K562 (cell line): ENCODE measurements at regions not wholly inside any gene's neighbourhood (a gene's known extent, or its start where the extent isn't known, plus 50 kb on each side); places are given as distances from the start of the nearest gene placed in this dataset.

ENCODE experiments used
- CBFA2T3 ChIP-seq: fragments of 450-650 bp; IDR thresholded peaks from 2 replicates; pipeline ENCODE4 v1.6.1; 2017
- CBX3 ChIP-seq, 2 experiments: IDR thresholded peaks; 1 replicate in 1 of 2; 2 replicates in 1 of 2; pipeline ENCODE4 v1.6.1; 2012; ENCODE audit warnings: inconsistent platforms in 2 of 2, low read length in 2 of 2, borderline replicate concordance in 1 of 2, control low read depth in 1 of 2
- CREB3L1 ChIP-seq: fragments of 450-650 bp; IDR thresholded peaks from 2 replicates; pipeline ENCODE4 v1.6.1; 2014; ENCODE audit warnings: low read depth, mild to moderate bottlenecking, moderate library complexity, borderline replicate concordance
- DIDO1 ChIP-seq: fragments of 450-650 bp; IDR thresholded peaks from 2 replicates; pipeline ENCODE4 v1.6.1; 2016; ENCODE audit warnings: low read depth, missing biosample characterization, missing genetic modification characterization
- EP300 ChIP-seq: IDR thresholded peaks from 2 replicates; pipeline ENCODE4 v1.6.1; 2012; ENCODE audit warnings: low read length, improper control_type of control experiment
- GATAD2B ChIP-seq: fragments of 450-650 bp; IDR thresholded peaks from 2 replicates; pipeline ENCODE4 v1.6.1; 2017; ENCODE audit warnings: mild to moderate bottlenecking, borderline replicate concordance
- HEY1 ChIP-seq: fragments of 250-450 bp; sonication (Bioruptor Pico); IDR thresholded peaks from 2 replicates; pipeline ENCODE4 v1.5.0; 2020; ENCODE audit warnings: mild to moderate bottlenecking, moderate library complexity, borderline replicate concordance
- HMBOX1 ChIP-seq: sonication (generic); IDR thresholded peaks from 2 replicates; pipeline ENCODE4 v1.6.1; 2016
- JUND ChIP-seq, 2 experiments: IDR thresholded peaks; 2 replicates in 1 of 2; 3 replicates in 1 of 2; pipeline ENCODE4 v1.6.1; 2011; ENCODE audit warnings: borderline replicate concordance in 2 of 2, low read depth in 2 of 2, low read length in 2 of 2, improper control_type of control experiment in 1 of 2, missing biosample characterization in 1 of 2, missing genetic modification characterization in 1 of 2, missing genetic modification reagents in 1 of 2
- KDM1A ChIP-seq, 2 experiments: fragments of 450-650 bp; IDR thresholded peaks; 2 replicates each; pipeline ENCODE4 v1.6.1; 2016; ENCODE audit warnings: mild to moderate bottlenecking in 2 of 2
- LCOR ChIP-seq: sonication (generic); formaldehyde crosslinking; IDR thresholded peaks from 2 replicates; pipeline ENCODE4 v1.8.0; 2022; ENCODE audit warnings: mild to moderate bottlenecking, missing genetic modification reagents
- POLR2G ChIP-seq: fragments of 200-400 bp; formaldehyde crosslinking; IDR thresholded peaks from 2 replicates; pipeline ENCODE4 v1.6.1; 2017; ENCODE audit warnings: low read depth, mild to moderate bottlenecking, antibody characterized with exemption, low read length, moderate library complexity
- PRMT5 ChIP-seq: sonication (generic); formaldehyde crosslinking; IDR thresholded peaks from 2 replicates; pipeline ENCODE4 v1.5.0; 2020; ENCODE audit warnings: missing genetic modification reagents
- PTTG1 ChIP-seq: fragments of 450-650 bp; IDR thresholded peaks from 2 replicates; pipeline ENCODE4 v1.6.1; 2016; ENCODE audit warnings: low read depth, mild to moderate bottlenecking, missing genetic modification characterization, missing compliant biosample characterization
- RFX7 ChIP-seq: fragments of 250-450 bp; sonication (Bioruptor Pico); IDR thresholded peaks from 2 replicates; pipeline ENCODE4 v1.5.1; 2021; ENCODE audit warnings: mild to moderate bottlenecking
- TGIF2 ChIP-seq: sonication (generic); formaldehyde crosslinking; IDR thresholded peaks from 2 replicates; pipeline ENCODE4 v1.8.1; 2022; ENCODE audit warnings: mild to moderate bottlenecking, missing genetic modification reagents, moderate library complexity
- ZBTB12 ChIP-seq: fragments of 250-450 bp; sonication (Bioruptor Pico); IDR thresholded peaks from 2 replicates; pipeline ENCODE4 v1.4.0; 2020
- ZNF165 ChIP-seq: fragments of 250-450 bp; sonication (Bioruptor Pico); IDR thresholded peaks from 2 replicates; pipeline ENCODE4 v1.4.0; 2020; ENCODE audit warnings: borderline replicate concordance
- ZNF263 ChIP-seq: sonication (generic); formaldehyde crosslinking; IDR thresholded peaks from 2 replicates; pipeline ENCODE4 v1.8.0; 2022; ENCODE audit warnings: mild to moderate bottlenecking, missing genetic modification reagents, borderline replicate concordance
- ZNF354B ChIP-seq: fragments of 250-450 bp; sonication (Bioruptor Pico); IDR thresholded peaks from 2 replicates; pipeline ENCODE4 v1.4.0; 2020
- ZNF57 ChIP-seq: fragments of 450-650 bp; formaldehyde crosslinking; IDR thresholded peaks from 2 replicates; pipeline ENCODE4 v1.4.0; 2020; ENCODE audit warnings: mild to moderate bottlenecking, moderate library complexity
- ZNF639 ChIP-seq, 2 experiments: fragments of 200-800 bp in 1 of 2; sonication (Bioruptor generic) in 1 of 2; sonication (generic) in 1 of 2; formaldehyde crosslinking in 1 of 2; IDR thresholded peaks in 1 of 2; conservative IDR thresholded peaks in 1 of 2; 2 replicates each; pipeline versions ENCODE4 v1.5.0 to v1.6.1; 2016 to 2020; ENCODE audit warnings: missing compliant biosample characterization in 1 of 2, missing genetic modification characterization in 1 of 2, missing genetic modification reagents in 1 of 2
- ZNF644 ChIP-seq: fragments of 200-800 bp; sonication (Bioruptor generic); IDR thresholded peaks from 2 replicates; pipeline ENCODE4 v1.6.1; 2016; ENCODE audit warnings: low read depth, missing genetic modification characterization, missing compliant biosample characterization

- TF ChIP-seq ZNF639 (CRISPR knock-in tag; conservative IDR thresholded peaks at IDR 0.05 in 1 of 2, IDR thresholded peaks at IDR 0.05 in 1 of 2) (peak in 1 of 2 experiments; percentile 40; a peak in 2 of 4 replicates), ZBTB12 (CRISPR knock-in tag) (no peak), ZNF165 (CRISPR knock-in tag) (no peak), HMBOX1 (peak; percentile 86), CREB3L1 (no peak), RFX7 (no peak), JUND (IDR thresholded peaks at IDR 0.05; ENCODE audit: borderline replicate concordance, low read depth, low read length) (0 out of 2 replicates have a peak, but pooled peaks have one; percentile 17), JUND (tag; IDR thresholded peaks at IDR 0.05; ENCODE audit: borderline replicate concordance, low read depth, low read length) (peak; percentile 41; the same call in 1 of the 3 replicates), KDM1A (IDR thresholded peaks at IDR 0.05) (no peak), DIDO1 (tag) (no peak; the same call in 1 of the 2 replicates), CBFA2T3 (0 out of 2 replicates have a peak, but pooled peaks have one; percentile 34), LCOR (CRISPR knock-in tag) (0 out of 2 replicates have a peak, but pooled peaks have one; percentile 22), HEY1 (CRISPR knock-in tag) (no peak), EP300 (peak; percentile 30; the same call in 1 of the 2 replicates), PRMT5 (CRISPR knock-in tag) (no peak), ZNF57 (CRISPR knock-in tag) (no peak), GATAD2B (0 out of 2 replicates have a peak, but pooled peaks have one; percentile 5), POLR2G (no peak), ZNF644 (0 out of 2 replicates have a peak, but pooled peaks have one; percentile 41), PTTG1 (tag) (no peak), ZNF354B (CRISPR knock-in tag) (no peak), CBX3 (IDR thresholded peaks at IDR 0.05; ENCODE audit: borderline replicate concordance in 1 of 2, low read length in 2 of 2) (no peak), TGIF2 (CRISPR knock-in tag) (no peak), ZNF263 (CRISPR knock-in tag) (peak; percentile 25; the same call in 1 of the 2 replicates)
Observed at GRCh38 chr5:36743891-36744772, 132.4 kb upstream of the NIPBL start (continued).
